ENCODE measurements at regions not wholly inside any gene's neighbourhood (a gene's known extent, or its start where the extent isn't known, plus 50 kb on each side); places are given as distances from the start of the nearest gene placed in this dataset.

DNA sequence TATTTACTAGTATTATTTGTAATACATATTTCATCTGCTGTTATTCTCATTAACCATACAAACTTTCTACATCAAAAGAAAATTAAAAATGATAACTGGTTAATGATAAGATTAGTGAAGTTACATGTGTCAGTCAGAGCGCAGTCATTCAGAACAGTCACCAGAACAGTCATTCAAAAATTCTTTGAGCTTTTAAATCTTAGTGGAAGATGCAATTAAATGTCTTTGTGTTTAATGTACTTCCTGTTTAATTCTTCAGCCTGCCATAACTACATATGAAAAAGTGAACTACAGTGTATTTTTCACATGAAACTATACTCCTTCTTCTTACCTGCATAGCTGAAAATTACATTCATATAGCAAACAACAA, 179.7 kb upstream of the NDST4 start:
- Histone ChIP-seq H3K4me3 (ENCODE audit: low read length in 3 of 3) (no peak overlapping the region), H3K36me3 (ENCODE audit: control insufficient read depth in 3 of 3, insufficient read depth in 3 of 3, low read length in 3 of 3) (no peaks in the 10 kb centered on the region), H3K9me3 (ENCODE audit: control insufficient read depth in 3 of 3, low read length in 3 of 3) (no peaks in the 10 kb centered on the region), H3K27ac (ENCODE audit: low read depth, low read length) (no peak overlapping the region), H3K9ac (ENCODE audit: low read depth in 1 of 3, low read length in 3 of 3) (no peak overlapping the region), H3K4me1 (ENCODE audit: control insufficient read depth in 3 of 3, insufficient read depth in 3 of 3, low read length in 3 of 3) (no peaks in the 10 kb centered on the region), H3K27me3 (ENCODE audit: control insufficient read depth in 3 of 3, insufficient read depth in 3 of 3, low read length in 3 of 3) (no peaks in the 10 kb centered on the region)

DNA sequence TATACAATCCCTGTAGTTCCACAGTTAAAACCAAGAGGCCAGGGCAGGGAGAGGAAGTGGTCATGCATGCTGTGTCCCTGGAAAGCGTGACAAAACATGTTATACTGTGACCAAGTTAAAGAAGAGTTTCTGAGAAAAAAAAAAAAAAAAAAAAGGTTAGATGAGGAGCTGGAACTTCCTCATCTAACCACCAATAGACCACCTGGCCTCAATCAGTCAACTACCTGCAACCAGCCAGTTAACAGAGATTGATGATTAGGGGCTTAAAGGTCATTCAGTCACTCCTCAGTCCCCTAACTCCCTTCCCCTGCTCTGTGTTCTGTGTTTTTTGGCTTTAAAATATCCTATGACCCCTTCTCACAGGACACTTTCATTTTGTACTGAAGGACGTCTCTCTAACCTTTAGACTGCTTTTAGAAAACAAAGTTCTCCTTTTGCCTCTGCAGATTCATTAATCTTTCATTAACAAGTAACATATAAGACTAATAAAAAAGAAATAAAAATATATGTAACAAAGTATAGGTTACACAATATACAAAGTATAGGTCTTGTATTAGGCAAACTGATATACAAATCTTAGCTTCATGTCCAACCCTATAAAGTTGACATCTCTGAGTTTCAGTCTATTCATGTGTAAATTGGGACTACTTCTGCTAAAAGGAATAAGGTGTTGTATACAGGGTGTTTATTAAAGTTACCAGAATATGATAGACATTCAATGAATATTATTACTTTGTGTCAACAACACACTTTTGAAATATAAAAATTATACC, 179.1 kb upstream of the NDST4 start:
- Histone ChIP-seq H3K36me3 (ENCODE audit: control insufficient read depth in 3 of 3, insufficient read depth in 3 of 3, low read length in 3 of 3) (no peaks in the 10 kb centered on the region), H3K4me1 (ENCODE audit: control insufficient read depth in 3 of 3, insufficient read depth in 3 of 3, low read length in 3 of 3) (no peaks in the 10 kb centered on the region), H3K27me3 (ENCODE audit: control insufficient read depth in 3 of 3, insufficient read depth in 3 of 3, low read length in 3 of 3) (no peaks in the 10 kb centered on the region), H3K9ac (ENCODE audit: low read depth in 1 of 3, low read length in 3 of 3) (no peak overlapping the region), H3K4me3 (ENCODE audit: low read length in 3 of 3) (no peak overlapping the region), H3K27ac (ENCODE audit: low read depth, low read length) (no peak overlapping the region), H3K9me3 (ENCODE audit: control insufficient read depth in 3 of 3, low read length in 3 of 3) (no peaks in the 10 kb centered on the region)

DNA sequence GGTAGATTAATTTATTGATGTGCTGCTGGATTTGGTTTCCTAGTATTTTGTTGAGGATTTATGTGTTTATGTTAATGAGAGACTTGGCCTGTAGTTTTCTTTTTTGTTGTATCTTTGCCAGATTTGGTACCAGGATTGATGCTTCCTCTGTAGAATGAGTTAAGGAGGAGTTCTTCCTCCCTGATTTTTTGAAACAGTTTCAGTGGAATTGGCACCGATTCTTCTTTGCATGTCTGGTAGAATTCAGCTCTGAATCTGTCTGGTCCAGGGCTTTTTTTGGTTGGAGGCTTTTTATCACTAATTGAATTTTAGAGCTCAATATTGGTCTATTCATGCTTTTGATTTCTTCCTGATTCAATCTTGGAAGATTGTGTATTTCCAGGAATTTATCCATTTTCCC, 174.0 kb upstream of the NDST4 start:
- no peaks in the 10 kb centered on the region for H3K4me1 ChIP-seq (ENCODE audit: control insufficient read depth in 3 of 3, insufficient read depth in 3 of 3, low read length in 3 of 3)
- no peaks in the 10 kb centered on the region for H3K27me3 ChIP-seq (ENCODE audit: control insufficient read depth in 3 of 3, insufficient read depth in 3 of 3, low read length in 3 of 3)
- H3K4me3 ChIP-seq (ENCODE audit: low read length in 3 of 3): no peak overlapping the region
- H3K9ac ChIP-seq (ENCODE audit: low read depth in 1 of 3, low read length in 3 of 3): no peak overlapping the region
- H3K9me3 ChIP-seq (ENCODE audit: control insufficient read depth in 3 of 3, low read length in 3 of 3): no peaks in the 10 kb centered on the region
- no peak overlapping the region for H3K27ac ChIP-seq (ENCODE audit: low read depth, low read length)
- no peaks in the 10 kb centered on the region for H3K36me3 ChIP-seq (ENCODE audit: control insufficient read depth in 3 of 3, insufficient read depth in 3 of 3, low read length in 3 of 3)

DNA sequence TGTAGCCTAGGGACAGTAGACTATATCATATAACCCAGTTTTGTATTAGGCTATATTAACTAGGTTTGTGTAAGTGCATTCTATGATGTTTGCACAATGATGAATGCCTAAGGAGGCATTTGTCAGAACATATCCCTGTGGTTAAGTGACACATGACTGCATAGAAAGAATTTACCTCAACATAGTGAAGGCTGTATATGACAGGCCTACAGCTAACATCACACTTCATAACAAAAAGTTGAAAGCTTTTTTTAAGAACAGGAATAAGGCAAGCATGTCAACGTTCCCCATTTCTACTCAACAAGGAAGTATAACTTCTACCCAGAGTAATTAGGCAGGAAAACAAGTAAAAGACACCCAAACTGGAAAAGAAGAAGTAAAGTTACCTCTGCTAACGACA, 165.9 kb upstream of the NDST4 start:
- no peak overlapping the region for H3K27ac ChIP-seq (ENCODE audit: low read depth, low read length)
- H3K9me3 ChIP-seq (ENCODE audit: control insufficient read depth in 3 of 3, low read length in 3 of 3): no peaks in the 10 kb centered on the region
- no peaks in the 10 kb centered on the region for H3K36me3 ChIP-seq (ENCODE audit: control insufficient read depth in 3 of 3, insufficient read depth in 3 of 3, low read length in 3 of 3)
- H3K4me1 ChIP-seq (ENCODE audit: control insufficient read depth in 3 of 3, insufficient read depth in 3 of 3, low read length in 3 of 3): no peaks in the 10 kb centered on the region
- H3K27me3 ChIP-seq (ENCODE audit: control insufficient read depth in 3 of 3, insufficient read depth in 3 of 3, low read length in 3 of 3): no peaks in the 10 kb centered on the region
- H3K4me3 ChIP-seq (ENCODE audit: low read length in 3 of 3): no peak overlapping the region
- no peak overlapping the region for H3K9ac ChIP-seq (ENCODE audit: low read depth in 1 of 3, low read length in 3 of 3)

DNA sequence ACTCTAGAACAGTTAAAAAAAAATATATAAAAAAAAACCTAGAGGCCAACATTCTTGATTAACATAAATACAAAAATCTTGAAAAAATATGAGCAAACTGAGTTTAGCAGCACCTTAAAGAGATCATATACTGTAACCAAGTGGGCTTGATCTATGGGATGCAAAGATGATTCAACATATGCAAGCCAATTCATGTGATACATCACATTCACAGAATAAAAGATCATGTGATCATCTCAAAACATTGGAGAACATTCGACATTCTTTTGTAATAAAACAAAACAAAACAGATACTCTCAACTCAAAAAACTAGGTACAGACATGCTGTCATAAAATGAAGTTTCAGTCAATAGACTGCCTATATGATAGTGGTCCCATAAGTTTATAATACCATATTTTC, 165.4 kb upstream of the NDST4 start:
- Histone ChIP-seq H3K9ac (ENCODE audit: low read depth in 1 of 3, low read length in 3 of 3) (no peak overlapping the region), H3K4me3 (ENCODE audit: low read length in 3 of 3) (no peak overlapping the region), H3K9me3 (ENCODE audit: control insufficient read depth in 3 of 3, low read length in 3 of 3) (no peaks in the 10 kb centered on the region), H3K4me1 (ENCODE audit: control insufficient read depth in 3 of 3, insufficient read depth in 3 of 3, low read length in 3 of 3) (no peaks in the 10 kb centered on the region), H3K27me3 (ENCODE audit: control insufficient read depth in 3 of 3, insufficient read depth in 3 of 3, low read length in 3 of 3) (no peaks in the 10 kb centered on the region), H3K27ac (ENCODE audit: low read depth, low read length) (no peak overlapping the region), H3K36me3 (ENCODE audit: control insufficient read depth in 3 of 3, insufficient read depth in 3 of 3, low read length in 3 of 3) (no peaks in the 10 kb centered on the region)

DNA sequence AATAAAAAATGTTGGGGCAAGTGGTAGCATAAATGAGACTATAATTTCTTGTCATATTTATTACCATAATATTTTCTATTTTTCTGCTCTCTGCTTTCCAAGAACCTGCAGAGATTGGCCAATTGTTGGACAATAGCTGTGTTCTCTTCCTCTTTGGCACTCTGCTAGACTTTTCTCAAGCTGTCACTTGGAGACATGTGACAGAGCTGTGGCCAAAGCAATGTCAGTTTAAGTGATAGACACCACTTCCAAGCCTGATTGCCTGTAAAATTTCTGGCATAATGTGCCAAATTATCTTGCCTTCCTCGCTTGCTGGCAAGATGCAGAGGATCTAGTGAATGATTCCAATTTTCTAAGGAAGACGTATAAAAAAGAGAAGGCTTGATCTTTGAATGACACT, 162.2 kb upstream of the NDST4 start:
- Histone ChIP-seq H3K9me3 (ENCODE audit: control insufficient read depth in 3 of 3, low read length in 3 of 3) (no peaks in the 10 kb centered on the region), H3K27ac (ENCODE audit: low read depth, low read length) (no peak overlapping the region)

DNA sequence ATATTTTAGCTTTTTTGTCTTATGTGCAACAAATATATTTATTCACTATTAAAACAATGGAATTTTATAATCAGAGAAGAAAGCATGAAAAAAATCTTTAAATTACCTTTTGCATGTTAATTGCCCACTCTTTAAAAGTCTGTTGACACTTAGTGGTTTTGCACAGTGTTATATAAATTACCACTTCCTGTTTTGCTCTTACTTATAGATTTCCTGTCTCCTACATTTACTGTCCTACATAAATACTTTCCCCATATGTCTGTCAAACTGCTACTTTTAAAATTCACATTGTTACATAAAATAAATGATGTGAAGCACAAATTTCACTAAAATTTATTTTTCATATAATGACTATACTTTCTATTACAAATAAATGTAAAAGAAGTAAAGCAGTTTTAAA, 161.1 kb upstream of the NDST4 start:
- no peaks in the 10 kb centered on the region for H3K9me3 ChIP-seq (ENCODE audit: control insufficient read depth in 3 of 3, low read length in 3 of 3)
- H3K36me3 ChIP-seq (ENCODE audit: control insufficient read depth in 3 of 3, insufficient read depth in 3 of 3, low read length in 3 of 3): no peaks in the 10 kb centered on the region
- H3K27ac ChIP-seq (ENCODE audit: low read depth, low read length): no peak overlapping the region
- H3K27me3 ChIP-seq (ENCODE audit: control insufficient read depth in 3 of 3, insufficient read depth in 3 of 3, low read length in 3 of 3): no peaks in the 10 kb centered on the region
- H3K4me1 ChIP-seq (ENCODE audit: control insufficient read depth in 3 of 3, insufficient read depth in 3 of 3, low read length in 3 of 3): no peaks in the 10 kb centered on the region
- no peak overlapping the region for H3K9ac ChIP-seq (ENCODE audit: low read depth in 1 of 3, low read length in 3 of 3)
- no peak overlapping the region for H3K4me3 ChIP-seq (ENCODE audit: low read length in 3 of 3)

More for the DNA sequence above, 162.2 kb upstream of the NDST4 start:
- H3K4me1 ChIP-seq (ENCODE audit: control insufficient read depth in 3 of 3, insufficient read depth in 3 of 3, low read length in 3 of 3): no peaks in the 10 kb centered on the region
- H3K9ac ChIP-seq (ENCODE audit: low read depth in 1 of 3, low read length in 3 of 3): no peak overlapping the region
- H3K27me3 ChIP-seq (ENCODE audit: control insufficient read depth in 3 of 3, insufficient read depth in 3 of 3, low read length in 3 of 3): no peaks in the 10 kb centered on the region
- H3K36me3 ChIP-seq (ENCODE audit: control insufficient read depth in 3 of 3, insufficient read depth in 3 of 3, low read length in 3 of 3): no peaks in the 10 kb centered on the region
- no peak overlapping the region for H3K4me3 ChIP-seq (ENCODE audit: low read length in 3 of 3)

DNA sequence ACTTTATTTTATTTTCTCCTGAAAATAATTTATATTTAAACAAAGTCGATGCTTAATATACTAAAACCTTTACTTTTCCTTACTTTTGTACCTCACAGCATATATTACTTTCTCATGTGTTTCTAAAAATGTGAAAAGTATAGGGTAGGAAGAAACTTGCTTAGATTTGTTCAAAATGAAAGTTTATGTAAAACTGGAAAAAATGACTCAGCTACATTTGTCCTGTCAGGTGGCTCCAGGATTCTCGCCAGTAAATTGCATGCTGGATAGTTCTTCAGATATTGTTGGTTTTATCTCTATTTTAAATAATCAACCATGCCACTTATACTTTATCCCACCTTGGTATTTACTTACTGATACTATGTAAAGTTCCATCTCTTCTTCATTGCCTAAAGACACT, 159.2 kb upstream of the NDST4 start:
- Histone ChIP-seq H3K4me3 (ENCODE audit: low read length in 3 of 3) (no peak overlapping the region), H3K9me3 (ENCODE audit: control insufficient read depth in 3 of 3, low read length in 3 of 3) (no peaks in the 10 kb centered on the region), H3K4me1 (ENCODE audit: control insufficient read depth in 3 of 3, insufficient read depth in 3 of 3, low read length in 3 of 3) (no peaks in the 10 kb centered on the region), H3K27ac (ENCODE audit: low read depth, low read length) (no peak overlapping the region), H3K36me3 (ENCODE audit: control insufficient read depth in 3 of 3, insufficient read depth in 3 of 3, low read length in 3 of 3) (no peaks in the 10 kb centered on the region), H3K9ac (ENCODE audit: low read depth in 1 of 3, low read length in 3 of 3) (no peak overlapping the region), H3K27me3 (ENCODE audit: control insufficient read depth in 3 of 3, insufficient read depth in 3 of 3, low read length in 3 of 3) (no peaks in the 10 kb centered on the region)

DNA sequence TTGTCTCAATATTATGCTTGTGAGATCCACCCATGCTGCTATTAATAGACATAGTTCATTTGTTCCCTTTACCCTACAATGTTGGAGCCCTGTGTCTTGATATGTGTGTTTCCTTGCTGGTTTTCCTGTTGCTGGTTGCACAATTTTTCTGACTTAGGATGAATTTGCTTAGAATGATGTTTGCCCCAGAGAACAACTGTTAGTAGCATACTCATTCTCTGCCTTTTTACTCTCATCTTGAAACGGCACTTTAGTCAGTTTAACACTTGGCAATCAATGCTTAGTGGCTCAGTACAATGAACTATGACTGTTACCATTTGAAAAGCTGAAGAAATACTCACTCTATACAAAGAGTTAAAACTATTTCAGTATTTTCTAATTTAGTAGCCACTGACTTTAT, 158.8 kb upstream of the NDST4 start:
- Histone ChIP-seq H3K4me1 (ENCODE audit: control insufficient read depth in 3 of 3, insufficient read depth in 3 of 3, low read length in 3 of 3) (no peaks in the 10 kb centered on the region), H3K36me3 (ENCODE audit: control insufficient read depth in 3 of 3, insufficient read depth in 3 of 3, low read length in 3 of 3) (no peaks in the 10 kb centered on the region), H3K4me3 (ENCODE audit: low read length in 3 of 3) (no peak overlapping the region), H3K27ac (ENCODE audit: low read depth, low read length) (no peak overlapping the region), H3K9ac (ENCODE audit: low read depth in 1 of 3, low read length in 3 of 3) (no peak overlapping the region), H3K27me3 (ENCODE audit: control insufficient read depth in 3 of 3, insufficient read depth in 3 of 3, low read length in 3 of 3) (no peaks in the 10 kb centered on the region), H3K9me3 (ENCODE audit: control insufficient read depth in 3 of 3, low read length in 3 of 3) (no peaks in the 10 kb centered on the region)

DNA sequence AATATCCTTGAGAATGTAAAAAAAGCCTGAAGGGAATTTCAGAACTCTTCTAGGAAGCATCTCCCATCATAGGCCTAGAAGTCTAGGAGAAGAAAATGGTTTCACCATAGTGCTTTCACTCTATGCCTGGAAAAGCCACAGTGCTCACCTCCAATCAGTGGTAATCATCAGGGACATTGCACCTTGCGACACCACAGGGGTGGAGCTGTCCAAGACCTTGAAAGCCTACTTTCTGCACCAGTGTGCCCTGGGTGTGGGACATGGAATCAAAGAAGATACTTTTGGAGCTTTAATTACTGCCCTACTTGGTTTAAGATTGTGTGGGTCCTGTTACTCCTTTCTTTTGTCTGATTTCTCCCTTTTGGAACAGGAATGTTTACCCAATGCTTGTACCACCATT, 146.8 kb upstream of the NDST4 start:
- Histone ChIP-seq H3K27ac (ENCODE audit: low read depth, low read length) (no peak overlapping the region), H3K27me3 (ENCODE audit: control insufficient read depth in 3 of 3, insufficient read depth in 3 of 3, low read length in 3 of 3) (no peaks in the 10 kb centered on the region), H3K4me3 (ENCODE audit: low read length in 3 of 3) (no peak overlapping the region), H3K36me3 (ENCODE audit: control insufficient read depth in 3 of 3, insufficient read depth in 3 of 3, low read length in 3 of 3) (no peaks in the 10 kb centered on the region), H3K9me3 (ENCODE audit: control insufficient read depth in 3 of 3, low read length in 3 of 3) (no peaks in the 10 kb centered on the region), H3K4me1 (ENCODE audit: control insufficient read depth in 3 of 3, insufficient read depth in 3 of 3, low read length in 3 of 3) (no peaks in the 10 kb centered on the region), H3K9ac (ENCODE audit: low read depth in 1 of 3, low read length in 3 of 3) (no peak overlapping the region)
